22Rv1 (cell line): ENCODE measurements at regions not wholly inside any gene's neighbourhood (a gene's known extent, or its start where the extent isn't known, plus 50 kb on each side); places are given as distances from the start of the nearest gene placed in this dataset.

Experiments
- CTCF ChIP-seq: fragments of 450-650 bp; IDR thresholded peaks from 2 replicates; pipeline ENCODE4 v1.5.1; 2017; ENCODE audit warnings: mild to moderate bottlenecking
- ZFX ChIP-seq: fragments of 450-650 bp; IDR thresholded peaks from 2 replicates; pipeline ENCODE4 v1.6.1; 2017; ENCODE audit warnings: antibody characterized with exemption, borderline replicate concordance

DNA sequence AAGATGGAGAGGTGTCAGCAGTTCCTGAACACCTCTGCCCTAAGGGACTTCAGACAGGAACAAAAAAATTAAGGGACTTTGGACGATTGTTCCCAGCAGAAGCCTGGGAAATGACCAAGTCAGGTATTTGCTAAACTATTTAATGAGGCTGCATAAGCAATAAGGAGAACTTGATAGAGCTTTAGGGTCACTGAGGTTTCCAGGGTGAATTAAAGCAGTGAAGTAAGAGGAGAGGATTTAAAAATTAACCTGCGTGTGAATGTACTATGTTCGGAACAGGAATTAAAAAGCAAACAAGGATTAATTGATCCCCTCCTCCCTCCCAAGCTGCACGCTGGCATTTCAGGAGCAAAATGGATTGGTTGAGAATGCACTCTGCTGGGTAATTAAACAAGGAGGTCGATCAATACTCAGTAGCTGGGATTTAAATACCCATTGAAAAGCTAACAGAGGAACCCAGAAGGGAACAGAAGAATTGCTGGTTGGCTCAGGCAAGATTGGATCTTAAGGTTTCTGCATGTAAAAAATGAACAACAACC is 157.2 kb downstream of the RNF152 start:
- TF ChIP-seq CTCF (no peak), ZFX (no peak)
